PC-9 (cell line): ENCODE measurements at regions not wholly inside any gene's neighbourhood (a gene's known extent, or its start where the extent isn't known, plus 50 kb on each side); places are given as distances from the start of the nearest gene placed in this dataset.

ENCODE experiments used
- BruUV-seq: library from RNA; stranded (reverse); fragments of 400-500 nt; replicated peaks from 2 replicates; lab custom pipeline; 2021; lab: Mats Ljungman, UMichigan
- CTCF ChIA-PET: fragments of 300-600 bp; sonication (Branson Sonifier 250); formaldehyde crosslinking; loops from one replicate; lab custom pipeline; 2022; ENCODE audit warnings: antibody characterized with exemption; lab: Charles Lee
- POLR2A ChIA-PET: fragments of 300-600 bp; sonication (Branson Sonifier 250); formaldehyde crosslinking; loops from one replicate; lab custom pipeline; 2022; ENCODE audit warnings: antibody characterized with exemption; ENCODE audit not compliant: unreplicated experiment; lab: Charles Lee
- DNase-seq, 2 experiments: peaks; one replicate each; pipeline versions ENCODE4 v3.0.0 to v3.0.0-alpha.2; 2015 to 2022; ENCODE audit warnings: mixed read lengths in 1 of 2
- H2AFZ ChIP-seq: fragments of 200-600 bp; sonication (generic); 2 replicates; pipeline ENCODE4 v1.8.1; 2017; ENCODE audit warnings: antibody characterized with exemption
- H3F3A ChIP-seq: fragments of 200-600 bp; sonication (generic); 2 replicates; pipeline ENCODE4 v1.8.1; 2017; ENCODE audit warnings: antibody characterized with exemption, mild to moderate bottlenecking, low read depth; ENCODE audit not compliant: insufficient read depth
- H3K27ac ChIP-seq: fragments of 200-600 bp; sonication (generic); 2 replicates; pipeline ENCODE4 v1.6.1; 2016; ENCODE audit warnings: mixed run types
- H3K27me3 ChIP-seq: fragments of 200-600 bp; sonication (generic); 2 replicates; pipeline ENCODE4 v1.6.1; 2016; ENCODE audit warnings: low read depth, mixed run types; ENCODE audit not compliant: insufficient read depth
- H3K36me3 ChIP-seq: fragments of 200-600 bp; sonication (generic); 2 replicates; pipeline ENCODE4 v1.6.1; 2016; ENCODE audit warnings: low read depth, mixed run types
- H3K4me1 ChIP-seq: fragments of 200-600 bp; sonication (generic); replicated peaks from 2 replicates; pipeline ENCODE4 v1.6.1; 2016; ENCODE audit warnings: mixed run types; ENCODE audit not compliant: insufficient read depth
- H3K4me2 ChIP-seq: fragments of 200-600 bp; sonication (generic); 2 replicates; pipeline ENCODE4 v1.6.1; 2017; ENCODE audit warnings: mixed run types
- H3K4me3 ChIP-seq: fragments of 200-600 bp; sonication (generic); 2 replicates; pipeline ENCODE4 v1.6.1; 2016; ENCODE audit warnings: mixed run types
- H3K79me2 ChIP-seq: fragments of 200-600 bp; sonication (generic); 2 replicates; pipeline ENCODE4 v1.6.1; 2017; ENCODE audit warnings: low read depth, mixed run types
- H3K9me2 ChIP-seq: fragments of 200-600 bp; sonication (generic); 2 replicates; pipeline ENCODE4 v1.8.1; 2017; ENCODE audit warnings: mild to moderate bottlenecking; ENCODE audit not compliant: insufficient read depth
- H3K9me3 ChIP-seq: fragments of 200-600 bp; sonication (generic); 2 replicates; pipeline ENCODE4 v1.8.1; 2016; ENCODE audit warnings: low read depth; ENCODE audit not compliant: insufficient read depth
- H4K20me1 ChIP-seq: fragments of 200-600 bp; sonication (generic); 2 replicates; pipeline ENCODE4 v1.8.1; 2017; ENCODE audit not compliant: insufficient read depth
- CTCF ChIP-seq: fragments of 200-600 bp; sonication (generic); conservative IDR thresholded peaks from 2 replicates; pipeline ENCODE4 v1.6.1; 2017; ENCODE audit warnings: mixed run types, antibody characterized with exemption, mild to moderate bottlenecking, moderate library complexity
- EZH2 ChIP-seq: fragments of 200-600 bp; sonication (generic); IDR thresholded peaks from 2 replicates; pipeline ENCODE4 v1.8.0; 2017; ENCODE audit warnings: antibody characterized with exemption, low read depth
- intact Hi-C: fragments of 100-400 bp; cut with micrococcal nuclease; formaldehyde crosslinking; loops from one replicate; pipeline ENCODE4 v1.10.0; 2022; ENCODE audit not compliant: unreplicated experiment

- Histone ChIP-seq H4K20me1 (no peaks in the 10 kb centered on the region), H3K9me2 (no peaks in the 10 kb centered on the region), H3K4me3 (no peak overlapping the region), H3K4me2 (no peak overlapping the region), H3F3A (no peaks in the 10 kb centered on the region), H2AFZ (no peak overlapping the region), H3K4me1 (no peaks in the 10 kb centered on the region), H3K27ac (no peak overlapping the region), H3K79me2 (no peaks in the 10 kb centered on the region), H3K36me3 (no peaks in the 10 kb centered on the region), H3K27me3 (no peaks in the 10 kb centered on the region), H3K9me3 (no peaks in the 10 kb centered on the region)
- BruUV-seq: no TSS peak
- intact Hi-C loops: no loop called here
- no peak for TF ChIP-seq CTCF
- no peak for TF ChIP-seq EZH2
- CTCF ChIA-PET: no interaction called here
- POLR2A ChIA-PET: no interaction called here
- DNase-seq: no peak
These were observed 1180.2 kb upstream of the ADGRL3 start for GRCh38 chr4:60019946-60020345.

GRCh38 chr4:60020389-60020788, 1179.7 kb upstream of the ADGRL3 start:
- intact Hi-C loops: no loop called here
- Histone ChIP-seq H3K4me1 (no peaks in the 10 kb centered on the region), H3K36me3 (no peaks in the 10 kb centered on the region), H3K4me3 (no peak overlapping the region), H3K4me2 (no peak overlapping the region), H3K27ac (no peak overlapping the region), H3K79me2 (no peaks in the 10 kb centered on the region), H2AFZ (no peak overlapping the region), H3F3A (no peaks in the 10 kb centered on the region), H3K27me3 (no peaks in the 10 kb centered on the region), H3K9me3 (no peaks in the 10 kb centered on the region), H4K20me1 (no peaks in the 10 kb centered on the region), H3K9me2 (no peaks in the 10 kb centered on the region)
- DNase-seq: no peak
- POLR2A ChIA-PET: no interaction called here
- no peak for TF ChIP-seq CTCF
- no peak for TF ChIP-seq EZH2
- BruUV-seq: no TSS peak
- CTCF ChIA-PET: no interaction called here

GRCh38 chr4:60033826-60034225, 1166.3 kb upstream of the ADGRL3 start:
- BruUV-seq: no TSS peak
- Histone ChIP-seq H4K20me1 (no peaks in the 10 kb centered on the region), H3K4me2 (no peak overlapping the region), H3K4me1 (no peaks in the 10 kb centered on the region), H3K27ac (no peak overlapping the region), H3K4me3 (no peak overlapping the region), H2AFZ (no peak overlapping the region), H3K9me2 (no peaks in the 10 kb centered on the region), H3K27me3 (no peaks in the 10 kb centered on the region), H3K36me3 (no peaks in the 10 kb centered on the region), H3K79me2 (no peaks in the 10 kb centered on the region), H3K9me3 (no peaks in the 10 kb centered on the region), H3F3A (no peaks in the 10 kb centered on the region)
- intact Hi-C loops: no loop called here
- ChIA-PET CTCF (no interaction called here), POLR2A (no interaction called here)
- no peak for TF ChIP-seq CTCF
- TF ChIP-seq EZH2: no peak
- DNase-seq: no peak
